Daoy (cell line): ENCODE measurements at regions not wholly inside any gene's neighbourhood (a gene's known extent, or its start where the extent isn't known, plus 50 kb on each side); places are given as distances from the start of the nearest gene placed in this dataset.

Experiments
- DNase-seq: peaks from one replicate; pipeline ENCODE4 v3.0.0-alpha.2; 2015; ENCODE audit warnings: low read depth

- DNase-seq = no peak
These were observed 456.5 kb upstream of the SOX11 start for GRCh38 chr2:5235701-5236100.

GRCh38 chr2:5236249-5236648 is 455.9 kb upstream of the SOX11 start:
- DNase-seq = no peak

- DNase-seq = no peak
These were observed 449.4 kb upstream of the SOX11 start for GRCh38 chr2:5242751-5243150.

- DNase-seq = peak; percentile 84
These were observed 441.7 kb upstream of the SOX11 start for GRCh38 chr2:5250482-5250881.

GRCh38 chr2:5253263-5253662 is 438.9 kb upstream of the SOX11 start:
- DNase-seq = no peak

- DNase-seq = no peak
These were observed 437.3 kb upstream of the SOX11 start for GRCh38 chr2:5254791-5255332.

- no peak for DNase-seq
These were observed 428.9 kb upstream of the SOX11 start for GRCh38 chr2:5263291-5263690.

GRCh38 chr2:5264361-5264760 is 427.8 kb upstream of the SOX11 start:
- no peak for DNase-seq

- DNase-seq = no peak
These were observed 407.1 kb upstream of the SOX11 start for GRCh38 chr2:5285061-5285460.

- no peak for DNase-seq
These were observed 406.1 kb upstream of the SOX11 start for GRCh38 chr2:5285872-5286769.

GRCh38 chr2:5287558-5288334 is 404.4 kb upstream of the SOX11 start:
- DNase-seq = no peak

GRCh38 chr2:5290900-5291546 is 401.2 kb upstream of the SOX11 start:
- DNase-seq = no peak

- DNase-seq = no peak
These were observed 387.5 kb upstream of the SOX11 start for GRCh38 chr2:5304640-5305039.

- DNase-seq = no peak
These were observed 377.1 kb upstream of the SOX11 start for GRCh38 chr2:5315041-5315440.

GRCh38 chr2:5315512-5315911 is 376.7 kb upstream of the SOX11 start:
- DNase-seq = no peak

- no peak for DNase-seq
These were observed 376.1 kb upstream of the SOX11 start for GRCh38 chr2:5316001-5316490.

- DNase-seq = no peak
These were observed 372.7 kb upstream of the SOX11 start for GRCh38 chr2:5319493-5319892.

GRCh38 chr2:5322396-5322795 is 369.8 kb upstream of the SOX11 start:
- no peak for DNase-seq

- DNase-seq = no peak
These were observed 366.7 kb upstream of the SOX11 start for GRCh38 chr2:5325523-5325922.

GRCh38 chr2:5328826-5329225 is 363.4 kb upstream of the SOX11 start:
- DNase-seq = no peak

- DNase-seq = no peak
These were observed 362.4 kb upstream of the SOX11 start for GRCh38 chr2:5329763-5330162.

GRCh38 chr2:5330961-5331360 is 361.2 kb upstream of the SOX11 start:
- DNase-seq = no peak
